Neural cell (in vitro differentiated cells): ENCODE measurements at regions not wholly inside any gene's neighbourhood (a gene's known extent, or its start where the extent isn't known, plus 50 kb on each side); places are given as distances from the start of the nearest gene placed in this dataset.

ENCODE experiments used
- H2AFZ ChIP-seq: fragments of 200-600, 300-800 bp; sonication (generic), shearing (Covaris generic); 2 replicates; pipeline ENCODE4 v1.6.0; 2014; ENCODE audit warnings: low read depth, mild to moderate bottlenecking, antibody characterized with exemption, low read length, moderate library complexity
- H3F3A ChIP-seq: fragments of 200-600 bp; shearing (Covaris generic); 2 replicates; pipeline ENCODE4 v1.6.1; 2016; ENCODE audit warnings: mild to moderate bottlenecking, moderate library complexity, mixed read lengths, antibody characterized with exemption, low read length; ENCODE audit not compliant: insufficient read depth, poor library complexity, severe bottlenecking
- H3K27ac ChIP-seq: fragments of 200-600, 300-800 bp; sonication (generic), shearing (Covaris generic); 2 replicates; pipeline ENCODE4 v1.5.1; 2014; ENCODE audit warnings: mild to moderate bottlenecking, low read length, moderate library complexity
- H3K27me3 ChIP-seq: fragments of 300-800, 200-600 bp; sonication (generic), shearing (Covaris generic); 2 replicates; pipeline ENCODE4 v1.6.0; 2014; ENCODE audit warnings: mild to moderate bottlenecking, low read depth, low read length, moderate library complexity; ENCODE audit not compliant: insufficient read depth
- H3K36me3 ChIP-seq: fragments of 300-800, 200-600 bp; sonication (generic), shearing (Covaris generic); 2 replicates; pipeline ENCODE4 v1.5.1; 2014; ENCODE audit warnings: mild to moderate bottlenecking, antibody characterized with exemption, low read length, moderate library complexity; ENCODE audit not compliant: insufficient read depth
- H3K4me2 ChIP-seq: fragments of 300-800, 200-600 bp; sonication (generic), shearing (Covaris generic); 2 replicates; pipeline ENCODE4 v1.6.0; 2014; ENCODE audit warnings: mild to moderate bottlenecking, low read length
- H3K4me3 ChIP-seq: fragments of 300-800, 200-600 bp; sonication (generic), shearing (Covaris generic); 2 replicates; pipeline ENCODE4 v1.5.1; 2014; ENCODE audit warnings: mild to moderate bottlenecking, low read length, moderate library complexity
- H3K79me2 ChIP-seq: fragments of 200-600 bp; shearing (Covaris generic); replicated peaks from 2 replicates; pipeline ENCODE4 v1.6.0; 2014; ENCODE audit warnings: mild to moderate bottlenecking, low read length, moderate library complexity; ENCODE audit not compliant: insufficient read depth
- H3K9ac ChIP-seq: fragments of 300-800, 200-600 bp; sonication (generic), shearing (Covaris generic); 2 replicates; pipeline ENCODE4 v1.6.1; 2016; ENCODE audit warnings: mild to moderate bottlenecking, low read length, mixed read lengths
- H3K9me2 ChIP-seq: fragments of 200-600 bp; shearing (Covaris generic); 2 replicates; pipeline ENCODE4 v1.6.1; 2016; ENCODE audit warnings: mild to moderate bottlenecking, low read length, mixed read lengths; ENCODE audit not compliant: insufficient read depth
- H3K9me3 ChIP-seq: fragments of 200-600, 300-800 bp; sonication (generic), shearing (Covaris generic); 2 replicates; pipeline ENCODE4 v1.6.1; 2016; ENCODE audit warnings: mild to moderate bottlenecking, mixed run types, low read length, moderate library complexity, mixed read lengths
- H4K20me1 ChIP-seq: fragments of 200-600 bp; shearing (Covaris generic); 2 replicates; pipeline ENCODE4 v1.6.1; 2016; ENCODE audit warnings: mild to moderate bottlenecking, mixed run types; ENCODE audit not compliant: insufficient read depth
- CTCF ChIP-seq: fragments of 450-650 bp; IDR thresholded peaks from 2 replicates; pipeline ENCODE4 v1.5.1; 2014; ENCODE audit warnings: antibody characterized with exemption, mild to moderate bottlenecking, moderate library complexity; ENCODE audit not compliant: poor library complexity, severe bottlenecking
- EP300 ChIP-seq: fragments of 450-650 bp; conservative IDR thresholded peaks from 2 replicates; pipeline ENCODE4 v1.6.1; 2014; ENCODE audit warnings: antibody characterized with exemption, mild to moderate bottlenecking, moderate library complexity; ENCODE audit not compliant: poor library complexity, severe bottlenecking
- EZH2 ChIP-seq: fragments of 200-600, 300-800 bp; shearing (Covaris generic), sonication (generic); IDR thresholded peaks from 2 replicates; pipeline ENCODE4 v1.6.1; 2014; ENCODE audit warnings: antibody characterized with exemption, low read length, borderline replicate concordance, mild to moderate bottlenecking; ENCODE audit not compliant: insufficient read depth, poor library complexity, severe bottlenecking
- MXI1 ChIP-seq: fragments of 450-650 bp; conservative IDR thresholded peaks from 2 replicates; pipeline ENCODE4 v1.6.1; 2014; ENCODE audit warnings: antibody characterized with exemption, mild to moderate bottlenecking; ENCODE audit not compliant: poor library complexity, severe bottlenecking
- POLR2AphosphoS5 ChIP-seq: IDR thresholded peaks from 2 replicates; pipeline ENCODE4 v1.6.1; 2012
- RAD21 ChIP-seq: fragments of 450-650 bp; conservative IDR thresholded peaks from 2 replicates; pipeline ENCODE4 v1.6.1; 2014; ENCODE audit warnings: antibody characterized with exemption, mild to moderate bottlenecking, moderate library complexity
- REST ChIP-seq: IDR thresholded peaks from 2 replicates; pipeline ENCODE4 v1.6.1; 2012; ENCODE audit warnings: borderline replicate concordance
- SMC3 ChIP-seq: fragments of 450-650 bp; conservative IDR thresholded peaks from 2 replicates; pipeline ENCODE4 v1.6.1; 2014; ENCODE audit warnings: antibody characterized with exemption, mild to moderate bottlenecking, moderate library complexity; ENCODE audit not compliant: poor library complexity
- TAF1 ChIP-seq: IDR thresholded peaks from 2 replicates; pipeline ENCODE4 v1.6.1; 2012; ENCODE audit warnings: low read depth

- Histone ChIP-seq H3K4me2 (no peak overlapping the region), H3K9ac (no peak overlapping the region), H3K27me3 (no peaks in the 10 kb centered on the region), H4K20me1 (no peaks in the 10 kb centered on the region), H3K9me2 (no peaks in the 10 kb centered on the region), H3K27ac (no peak overlapping the region), H3K79me2 (no peaks in the 10 kb centered on the region), H3K9me3 (no peaks in the 10 kb centered on the region), H2AFZ (no peak overlapping the region), H3K4me3 (no peak overlapping the region), H3K36me3 (no peaks in the 10 kb centered on the region), H3F3A (no peaks in the 10 kb centered on the region)
- TF ChIP-seq TAF1: no peak
- TF ChIP-seq REST: no peak
- TF ChIP-seq EZH2: no peak
- TF ChIP-seq RAD21: no peak
- no peak for TF ChIP-seq SMC3
- TF ChIP-seq POLR2AphosphoS5: no peak
- no peak for TF ChIP-seq EP300
- TF ChIP-seq CTCF: no peak
- no peak for TF ChIP-seq MXI1
These were observed 87.7 kb downstream of the UTP18 start for GRCh38 chr17:51347851-51348584.

GRCh38 chr17:51351080-51351479 lies 90.7 kb downstream of the UTP18 start:
- no peaks in the 10 kb centered on the region for H3K9me2 ChIP-seq
- no peaks in the 10 kb centered on the region for H3K27me3 ChIP-seq
- no peaks in the 10 kb centered on the region for H3K9me3 ChIP-seq
- H3K4me3 ChIP-seq: no peak overlapping the region
- no peak overlapping the region for H3K27ac ChIP-seq
- H3F3A ChIP-seq: no peaks in the 10 kb centered on the region
- H2AFZ ChIP-seq: no peak overlapping the region
- H3K79me2 ChIP-seq: no peaks in the 10 kb centered on the region
- H4K20me1 ChIP-seq: no peaks in the 10 kb centered on the region
- TF ChIP-seq MXI1 (no peak), SMC3 (no peak), REST (no peak), TAF1 (no peak), EP300 (no peak), RAD21 (no peak)
- no peak overlapping the region for H3K4me2 ChIP-seq
- H3K36me3 ChIP-seq: no peaks in the 10 kb centered on the region
- no peak overlapping the region for H3K9ac ChIP-seq
